ENCODE measurements at regions not wholly inside any gene's neighbourhood (a gene's known extent, or its start where the extent isn't known, plus 50 kb on each side); places are given as distances from the start of the nearest gene placed in this dataset.
A peak's percentile ranks its signal among the peaks of the same experiment; 100 is the strongest.
"Not testable (repeated sequence)": the region's sequence is repeated elsewhere in the genome, so short reads cannot be mapped to it uniquely, and the experiment has no call there.

GRCh38 chr16:8187782-8188372 is 402.4 kb downstream of the TMEM114 start:
- no peak for DNase-seq (ENCODE audit: low spot score)

- DNase-seq (ENCODE audit: low spot score) = no peak
Observed at GRCh38 chr16:8184854-8185253, 405.5 kb downstream of the TMEM114 start.

- no peak for DNase-seq (ENCODE audit: low spot score)
Observed at GRCh38 chr16:8183176-8184099, 406.9 kb downstream of the TMEM114 start.

- no peak for DNase-seq (ENCODE audit: low spot score)
Observed at GRCh38 chr16:8182761-8183160, 407.6 kb downstream of the TMEM114 start.

- no peak for DNase-seq (ENCODE audit: low spot score)
Observed at GRCh38 chr16:8179615-8180014, 410.7 kb downstream of the TMEM114 start.

GRCh38 chr16:8178271-8178670 is 412.0 kb downstream of the TMEM114 start:
- DNase-seq (ENCODE audit: low spot score) = no peak

- peak; percentile 64 for DNase-seq (ENCODE audit: low spot score)
Observed at GRCh38 chr16:8175411-8175810, 414.9 kb downstream of the TMEM114 start.

- DNase-seq (ENCODE audit: low spot score) = peak; percentile 87
Observed at GRCh38 chr16:8173111-8173644, 417.1 kb downstream of the TMEM114 start.

- no peak for DNase-seq (ENCODE audit: low spot score)
Observed at GRCh38 chr16:8172551-8172950, 417.8 kb downstream of the TMEM114 start.

GRCh38 chr16:8168016-8168415 is 422.3 kb downstream of the TMEM114 start:
- DNase-seq (ENCODE audit: low spot score) = no peak

- DNase-seq (ENCODE audit: low spot score) = no peak
Observed at GRCh38 chr16:8167436-8167835, 422.9 kb downstream of the TMEM114 start.

- no peak for DNase-seq (ENCODE audit: low spot score)
Observed at GRCh38 chr16:8158051-8158450, 432.3 kb downstream of the TMEM114 start.

- no peak for DNase-seq (ENCODE audit: low spot score)
Observed at GRCh38 chr16:8155275-8155674, 435.0 kb downstream of the TMEM114 start.

GRCh38 chr16:8146256-8147012 is 443.9 kb downstream of the TMEM114 start:
- no peak for DNase-seq (ENCODE audit: low spot score)

- no peak for DNase-seq (ENCODE audit: low spot score)
Observed at GRCh38 chr16:8138666-8139065, 451.6 kb downstream of the TMEM114 start.

GRCh38 chr16:8137606-8138005 is 452.7 kb downstream of the TMEM114 start:
- no peak for DNase-seq (ENCODE audit: low spot score)

GRCh38 chr16:8130197-8130596 is 460.1 kb downstream of the TMEM114 start:
- no peak for DNase-seq (ENCODE audit: low spot score)

GRCh38 chr16:8127070-8127469 is 463.2 kb downstream of the TMEM114 start:
- no peak for DNase-seq (ENCODE audit: low spot score)

- DNase-seq (ENCODE audit: low spot score) = no peak
Observed at GRCh38 chr16:8126313-8126712, 464.0 kb downstream of the TMEM114 start.

GRCh38 chr16:8120001-8120400 is 470.3 kb downstream of the TMEM114 start:
- no peak for DNase-seq (ENCODE audit: low spot score)

- no peak for DNase-seq (ENCODE audit: low spot score)
Observed at GRCh38 chr16:8115814-8116213, 474.5 kb downstream of the TMEM114 start.

- not testable (repeated sequence) for DNase-seq (ENCODE audit: low spot score)
Observed at GRCh38 chr16:8114941-8115340, 475.4 kb downstream of the TMEM114 start.

All from kidney tubule cell (primary cell).